ENCODE measurements at regions not wholly inside any gene's neighbourhood (a gene's known extent, or its start where the extent isn't known, plus 50 kb on each side); places are given as distances from the start of the nearest gene placed in this dataset.

- no peak for DNase-seq (ENCODE audit: low read depth in 2 of 2)
These were observed 60.3 kb downstream of the DACT1 start for GRCh38 chr14:58697930-58698642.

GRCh38 chr14:58699681-58700205 is 62.0 kb downstream of the DACT1 start:
- no peak for DNase-seq (ENCODE audit: low read depth in 2 of 2)

GRCh38 chr14:58701156-58701555 is 63.4 kb downstream of the DACT1 start:
- DNase-seq (ENCODE audit: low read depth in 2 of 2), result no peak

- no peak for DNase-seq (ENCODE audit: low read depth in 2 of 2)
These were observed 63.8 kb downstream of the DACT1 start for GRCh38 chr14:58701604-58702003.

- no peak for DNase-seq (ENCODE audit: low read depth in 2 of 2)
These were observed 64.8 kb downstream of the DACT1 start for GRCh38 chr14:58702441-58703160.

- DNase-seq (ENCODE audit: low read depth in 2 of 2), result no peak
These were observed 65.4 kb downstream of the DACT1 start for GRCh38 chr14:58703161-58703506.

- no peak for DNase-seq (ENCODE audit: low read depth in 2 of 2)
These were observed 67.3 kb downstream of the DACT1 start for GRCh38 chr14:58705066-58705465.

- no peak for DNase-seq (ENCODE audit: low read depth in 2 of 2)
These were observed 70.2 kb downstream of the DACT1 start for GRCh38 chr14:58707949-58708348.

GRCh38 chr14:58709949-58710348 is 72.2 kb downstream of the DACT1 start:
- DNase-seq (ENCODE audit: low read depth in 2 of 2), result no peak

- DNase-seq (ENCODE audit: low read depth in 2 of 2), result no peak
These were observed 73.6 kb downstream of the DACT1 start for GRCh38 chr14:58711382-58711781.

- DNase-seq (ENCODE audit: low read depth in 2 of 2), result no peak
These were observed 74.6 kb downstream of the DACT1 start for GRCh38 chr14:58712357-58712756.

GRCh38 chr14:58713677-58714076 is 75.9 kb downstream of the DACT1 start:
- no peak for DNase-seq (ENCODE audit: low read depth in 2 of 2)

- no peak for DNase-seq (ENCODE audit: low read depth in 2 of 2)
These were observed 78.9 kb downstream of the DACT1 start for GRCh38 chr14:58716706-58717105.

- no peak for DNase-seq (ENCODE audit: low read depth in 2 of 2)
These were observed 79.4 kb downstream of the DACT1 start for GRCh38 chr14:58717211-58717610.

- no peak for DNase-seq (ENCODE audit: low read depth in 2 of 2)
These were observed 80.1 kb downstream of the DACT1 start for GRCh38 chr14:58717813-58718212.

GRCh38 chr14:58718226-58719205 is 80.8 kb downstream of the DACT1 start:
- no peak for DNase-seq (ENCODE audit: low read depth in 2 of 2)

GRCh38 chr14:58721723-58722122 is 84.0 kb downstream of the DACT1 start:
- no peak for DNase-seq (ENCODE audit: low read depth in 2 of 2)

- no peak for DNase-seq (ENCODE audit: low read depth in 2 of 2)
These were observed 84.7 kb downstream of the DACT1 start for GRCh38 chr14:58722441-58722840.

- no peak for DNase-seq (ENCODE audit: low read depth in 2 of 2)
These were observed 86.4 kb downstream of the DACT1 start for GRCh38 chr14:58724206-58724605.

- no peak for DNase-seq (ENCODE audit: low read depth in 2 of 2)
These were observed 86.9 kb downstream of the DACT1 start for GRCh38 chr14:58724702-58725101.

GRCh38 chr14:58725226-58725625 is 87.5 kb downstream of the DACT1 start:
- no peak for DNase-seq (ENCODE audit: low read depth in 2 of 2)

- DNase-seq (ENCODE audit: low read depth in 2 of 2), result no peak
These were observed 88.1 kb downstream of the DACT1 start for GRCh38 chr14:58725871-58726270.
